Panc1 (cell line): ENCODE measurements at regions not wholly inside any gene's neighbourhood (a gene's known extent, or its start where the extent isn't known, plus 50 kb on each side); places are given as distances from the start of the nearest gene placed in this dataset.

ENCODE experiments used
- POLR2AphosphoS5 ChIP-seq: IDR thresholded peaks from 2 replicates; pipeline ENCODE4 v1.6.1; 2012; ENCODE audit warnings: mild to moderate bottlenecking, low read depth, low read length, moderate library complexity
- SIN3A ChIP-seq: IDR thresholded peaks from 2 replicates; pipeline ENCODE4 v1.6.1; 2012; ENCODE audit warnings: low read depth, mild to moderate bottlenecking, low read length, moderate library complexity, borderline replicate concordance; ENCODE audit not compliant: insufficient read depth
- TCF7L2 ChIP-seq: IDR thresholded peaks from 2 replicates; pipeline ENCODE4 v1.6.1; 2011; ENCODE audit warnings: mild to moderate bottlenecking, low read depth, low read length, inconsistent platforms
- TF ChIP-seq, protein P1 (sequence below): fragments of 450-650 bp; IDR thresholded peaks from 2 replicates; pipeline ENCODE4 v1.5.1; 2017; ENCODE audit warnings: mild to moderate bottlenecking
- TF ChIP-seq, protein P2 (sequence below), 2 experiments: IDR thresholded peaks; 2 replicates each; pipeline ENCODE4 v1.6.1; 2011 to 2012; ENCODE audit warnings: low read depth in 2 of 2, control low read depth in 1 of 2, low read length in 1 of 2, mild to moderate bottlenecking in 1 of 2, moderate library complexity in 1 of 2; ENCODE audit not compliant: insufficient read depth in 1 of 2

DNA sequence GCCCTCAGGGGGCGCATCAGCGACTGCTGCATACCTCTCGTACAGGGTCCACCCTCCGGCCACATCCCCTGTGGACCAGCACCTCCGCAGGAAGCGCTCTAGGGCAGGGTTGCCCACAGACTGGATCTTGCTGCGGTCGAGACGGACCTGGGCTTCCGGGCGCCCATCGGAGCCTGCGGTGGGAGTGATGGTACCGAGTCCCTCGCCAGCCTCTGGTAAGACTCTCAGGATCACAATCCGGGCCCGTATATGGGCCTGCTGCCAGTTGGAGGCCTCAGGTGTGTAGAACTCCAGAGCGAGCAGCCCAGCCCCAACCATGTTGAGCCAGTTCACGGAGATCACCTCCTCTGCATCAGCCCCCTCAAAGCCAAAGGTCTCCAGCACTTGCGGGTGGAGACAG, 323.0 kb downstream of the ANXA1 start:
- TF ChIP-seq, protein P1, sequence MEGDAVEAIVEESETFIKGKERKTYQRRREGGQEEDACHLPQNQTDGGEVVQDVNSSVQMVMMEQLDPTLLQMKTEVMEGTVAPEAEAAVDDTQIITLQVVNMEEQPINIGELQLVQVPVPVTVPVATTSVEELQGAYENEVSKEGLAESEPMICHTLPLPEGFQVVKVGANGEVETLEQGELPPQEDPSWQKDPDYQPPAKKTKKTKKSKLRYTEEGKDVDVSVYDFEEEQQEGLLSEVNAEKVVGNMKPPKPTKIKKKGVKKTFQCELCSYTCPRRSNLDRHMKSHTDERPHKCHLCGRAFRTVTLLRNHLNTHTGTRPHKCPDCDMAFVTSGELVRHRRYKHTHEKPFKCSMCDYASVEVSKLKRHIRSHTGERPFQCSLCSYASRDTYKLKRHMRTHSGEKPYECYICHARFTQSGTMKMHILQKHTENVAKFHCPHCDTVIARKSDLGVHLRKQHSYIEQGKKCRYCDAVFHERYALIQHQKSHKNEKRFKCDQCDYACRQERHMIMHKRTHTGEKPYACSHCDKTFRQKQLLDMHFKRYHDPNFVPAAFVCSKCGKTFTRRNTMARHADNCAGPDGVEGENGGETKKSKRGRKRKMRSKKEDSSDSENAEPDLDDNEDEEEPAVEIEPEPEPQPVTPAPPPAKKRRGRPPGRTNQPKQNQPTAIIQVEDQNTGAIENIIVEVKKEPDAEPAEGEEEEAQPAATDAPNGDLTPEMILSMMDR = no peak
- TF ChIP-seq POLR2AphosphoS5 (no peak), TCF7L2 (no peak), SIN3A (no peak)
- TF ChIP-seq, protein P2, sequence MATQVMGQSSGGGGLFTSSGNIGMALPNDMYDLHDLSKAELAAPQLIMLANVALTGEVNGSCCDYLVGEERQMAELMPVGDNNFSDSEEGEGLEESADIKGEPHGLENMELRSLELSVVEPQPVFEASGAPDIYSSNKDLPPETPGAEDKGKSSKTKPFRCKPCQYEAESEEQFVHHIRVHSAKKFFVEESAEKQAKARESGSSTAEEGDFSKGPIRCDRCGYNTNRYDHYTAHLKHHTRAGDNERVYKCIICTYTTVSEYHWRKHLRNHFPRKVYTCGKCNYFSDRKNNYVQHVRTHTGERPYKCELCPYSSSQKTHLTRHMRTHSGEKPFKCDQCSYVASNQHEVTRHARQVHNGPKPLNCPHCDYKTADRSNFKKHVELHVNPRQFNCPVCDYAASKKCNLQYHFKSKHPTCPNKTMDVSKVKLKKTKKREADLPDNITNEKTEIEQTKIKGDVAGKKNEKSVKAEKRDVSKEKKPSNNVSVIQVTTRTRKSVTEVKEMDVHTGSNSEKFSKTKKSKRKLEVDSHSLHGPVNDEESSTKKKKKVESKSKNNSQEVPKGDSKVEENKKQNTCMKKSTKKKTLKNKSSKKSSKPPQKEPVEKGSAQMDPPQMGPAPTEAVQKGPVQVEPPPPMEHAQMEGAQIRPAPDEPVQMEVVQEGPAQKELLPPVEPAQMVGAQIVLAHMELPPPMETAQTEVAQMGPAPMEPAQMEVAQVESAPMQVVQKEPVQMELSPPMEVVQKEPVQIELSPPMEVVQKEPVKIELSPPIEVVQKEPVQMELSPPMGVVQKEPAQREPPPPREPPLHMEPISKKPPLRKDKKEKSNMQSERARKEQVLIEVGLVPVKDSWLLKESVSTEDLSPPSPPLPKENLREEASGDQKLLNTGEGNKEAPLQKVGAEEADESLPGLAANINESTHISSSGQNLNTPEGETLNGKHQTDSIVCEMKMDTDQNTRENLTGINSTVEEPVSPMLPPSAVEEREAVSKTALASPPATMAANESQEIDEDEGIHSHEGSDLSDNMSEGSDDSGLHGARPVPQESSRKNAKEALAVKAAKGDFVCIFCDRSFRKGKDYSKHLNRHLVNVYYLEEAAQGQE (IDR thresholded peaks at IDR 0.05; ENCODE audit: insufficient read depth in 1 of 2, low read depth in 2 of 2, low read length in 1 of 2) = no peak
